Glutamatergic neuron (in vitro differentiated cells): ENCODE measurements at regions not wholly inside any gene's neighbourhood (a gene's known extent, or its start where the extent isn't known, plus 50 kb on each side); places are given as distances from the start of the nearest gene placed in this dataset.

Experiments
- DNase-seq: peaks from one replicate; pipeline ENCODE4 v3.0.0; 2022
- H3K27ac Mint-ChIP-seq: one replicate; pipeline ENCODE4 v1.8.0; 2020; ENCODE audit warnings: mild to moderate bottlenecking, mixed read lengths, inconsistent platforms; ENCODE audit not compliant: unreplicated experiment
- H3K27me3 Mint-ChIP-seq: one replicate; pipeline ENCODE4 v1.8.0; 2020; ENCODE audit warnings: mild to moderate bottlenecking, moderate library complexity, mixed read lengths, inconsistent platforms; ENCODE audit not compliant: unreplicated experiment
- H3K36me3 Mint-ChIP-seq: one replicate; pipeline ENCODE4 v1.8.0; 2020; ENCODE audit warnings: mild to moderate bottlenecking, mixed read lengths, inconsistent platforms; ENCODE audit not compliant: unreplicated experiment
- H3K4me1 Mint-ChIP-seq: one replicate; pipeline ENCODE4 v1.8.0; 2020; ENCODE audit warnings: mild to moderate bottlenecking, low read depth, mixed read lengths, inconsistent platforms; ENCODE audit not compliant: unreplicated experiment
- H3K4me3 Mint-ChIP-seq: one replicate; pipeline ENCODE4 v1.8.0; 2020; ENCODE audit warnings: mild to moderate bottlenecking, mixed read lengths, inconsistent platforms; ENCODE audit not compliant: unreplicated experiment
- H3K9me3 Mint-ChIP-seq: one replicate; pipeline ENCODE4 v1.8.0; 2020; ENCODE audit warnings: mild to moderate bottlenecking, moderate library complexity, mixed read lengths, inconsistent platforms; ENCODE audit not compliant: unreplicated experiment
- CTCF ChIP-seq: fragments of 200-600 bp; sonication (generic); IDR thresholded peaks from one replicate; pipeline ENCODE4 v1.5.0; 2021; ENCODE audit not compliant: partially characterized antibody, unreplicated experiment

- no peak for TF ChIP-seq CTCF
- Mint-ChIP-seq H3K36me3 (peaks cover 9% of the 10 kb centered on the region), H3K27me3 (peaks cover 5% of the 10 kb centered on the region), H3K27ac (no peak overlapping the region), H3K4me1 (peaks cover 2% of the 10 kb centered on the region), H3K4me3 (no peak overlapping the region), H3K9me3 (peaks cover 2% of the 10 kb centered on the region)
- DNase-seq = no peak
Observed at GRCh38 chr16:86892509-86892908, 314.2 kb downstream of the FOXL1 start.

- Mint-ChIP-seq H3K36me3 (peaks cover 9% of the 10 kb centered on the region), H3K27me3 (peaks cover 5% of the 10 kb centered on the region), H3K4me1 (peaks cover 2% of the 10 kb centered on the region), H3K4me3 (no peak overlapping the region), H3K27ac (no peak overlapping the region), H3K9me3 (peaks cover 2% of the 10 kb centered on the region)
- TF ChIP-seq CTCF = no peak
- DNase-seq = no peak
Observed at GRCh38 chr16:86893506-86893905, 315.2 kb downstream of the FOXL1 start.

GRCh38 chr16:86894029-86894567 is 315.7 kb downstream of the FOXL1 start:
- Mint-ChIP-seq H3K4me3 (no peak overlapping the region), H3K27ac (no peak overlapping the region), H3K27me3 (peaks cover 4% of the 10 kb centered on the region), H3K4me1 (peaks cover 2% of the 10 kb centered on the region), H3K9me3 (peaks cover 2% of the 10 kb centered on the region), H3K36me3 (peaks cover 6% of the 10 kb centered on the region)
- TF ChIP-seq CTCF = no peak
- peak; percentile 43 for DNase-seq

- peaks cover 5% of the 10 kb centered on the region for H3K36me3 Mint-ChIP-seq
- H3K27me3 Mint-ChIP-seq = peaks cover 4% of the 10 kb centered on the region
- no peak overlapping the region for H3K27ac Mint-ChIP-seq
- H3K4me3 Mint-ChIP-seq = no peak overlapping the region
- peaks cover 2% of the 10 kb centered on the region for H3K9me3 Mint-ChIP-seq
- peaks cover 2% of the 10 kb centered on the region for H3K4me1 Mint-ChIP-seq
- no peak for TF ChIP-seq CTCF
- no peak for DNase-seq
Observed at GRCh38 chr16:86894925-86895324, 316.6 kb downstream of the FOXL1 start.

GRCh38 chr16:86895606-86896005 is 317.3 kb downstream of the FOXL1 start:
- TF ChIP-seq CTCF = no peak
- H3K4me3 Mint-ChIP-seq = no peak overlapping the region
- H3K36me3 Mint-ChIP-seq = peaks cover 5% of the 10 kb centered on the region

More at GRCh38 chr16:86895606-86896005, 317.3 kb downstream of the FOXL1 start:
- H3K9me3 Mint-ChIP-seq = peaks cover 2% of the 10 kb centered on the region
- no peak for DNase-seq
- no peak overlapping the region for H3K27ac Mint-ChIP-seq
- peaks cover 4% of the 10 kb centered on the region for H3K27me3 Mint-ChIP-seq
- H3K4me1 Mint-ChIP-seq = peaks cover 2% of the 10 kb centered on the region
